ENCODE measurements at regions not wholly inside any gene's neighbourhood (a gene's known extent, or its start where the extent isn't known, plus 50 kb on each side); places are given as distances from the start of the nearest gene placed in this dataset.

DNA sequence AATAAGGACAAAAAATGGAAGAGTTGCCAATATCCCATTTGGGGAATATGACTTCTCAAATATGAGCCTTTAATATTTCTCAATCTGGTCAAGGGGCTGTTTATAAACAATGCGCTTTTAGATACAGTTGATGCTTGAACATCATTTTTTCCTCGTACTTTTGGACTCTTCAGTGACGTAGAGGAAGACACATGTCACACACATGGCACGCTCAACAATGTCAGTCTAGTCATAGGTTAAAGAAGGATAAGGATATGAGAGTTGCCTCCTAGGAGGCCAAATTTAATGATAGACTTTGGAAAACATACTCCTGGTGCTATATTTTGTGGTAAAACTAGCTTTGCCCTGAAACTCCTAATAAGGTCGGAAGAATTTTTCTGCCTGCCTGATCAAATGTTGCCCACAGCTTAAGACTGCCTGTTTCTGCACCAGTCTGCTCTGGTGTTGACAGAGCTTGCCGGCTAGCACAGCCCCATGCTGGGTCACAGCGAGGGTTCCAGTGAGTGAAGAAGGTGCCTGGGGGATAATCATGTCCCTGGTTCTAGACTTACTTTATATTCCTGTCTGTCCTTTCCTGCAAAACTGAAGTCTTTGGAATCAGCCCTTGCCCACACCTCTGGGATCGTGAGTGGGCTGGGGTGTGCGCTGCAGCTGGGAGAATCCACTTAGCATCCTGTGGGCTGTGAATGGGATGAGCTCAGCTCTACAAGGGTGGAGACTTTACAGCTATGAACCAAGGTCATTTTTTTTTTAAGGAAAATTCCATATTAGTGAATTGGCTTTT is 230.8 kb upstream of the IRX4 start:
- no peak for TF ChIP-seq POLR2A (IDR thresholded peaks at IDR 0.05)
- TF ChIP-seq, protein P1, sequence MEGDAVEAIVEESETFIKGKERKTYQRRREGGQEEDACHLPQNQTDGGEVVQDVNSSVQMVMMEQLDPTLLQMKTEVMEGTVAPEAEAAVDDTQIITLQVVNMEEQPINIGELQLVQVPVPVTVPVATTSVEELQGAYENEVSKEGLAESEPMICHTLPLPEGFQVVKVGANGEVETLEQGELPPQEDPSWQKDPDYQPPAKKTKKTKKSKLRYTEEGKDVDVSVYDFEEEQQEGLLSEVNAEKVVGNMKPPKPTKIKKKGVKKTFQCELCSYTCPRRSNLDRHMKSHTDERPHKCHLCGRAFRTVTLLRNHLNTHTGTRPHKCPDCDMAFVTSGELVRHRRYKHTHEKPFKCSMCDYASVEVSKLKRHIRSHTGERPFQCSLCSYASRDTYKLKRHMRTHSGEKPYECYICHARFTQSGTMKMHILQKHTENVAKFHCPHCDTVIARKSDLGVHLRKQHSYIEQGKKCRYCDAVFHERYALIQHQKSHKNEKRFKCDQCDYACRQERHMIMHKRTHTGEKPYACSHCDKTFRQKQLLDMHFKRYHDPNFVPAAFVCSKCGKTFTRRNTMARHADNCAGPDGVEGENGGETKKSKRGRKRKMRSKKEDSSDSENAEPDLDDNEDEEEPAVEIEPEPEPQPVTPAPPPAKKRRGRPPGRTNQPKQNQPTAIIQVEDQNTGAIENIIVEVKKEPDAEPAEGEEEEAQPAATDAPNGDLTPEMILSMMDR (IDR thresholded peaks at IDR 0.05 in 4 of 5, conservative IDR thresholded peaks at IDR 0.05 in 1 of 5), result no peak
